ENCODE measurements at regions not wholly inside any gene's neighbourhood (a gene's known extent, or its start where the extent isn't known, plus 50 kb on each side); places are given as distances from the start of the nearest gene placed in this dataset.
"Not testable (repeated sequence)": the region's sequence is repeated elsewhere in the genome, so short reads cannot be mapped to it uniquely, and the experiment has no call there.

GRCh38 chr21:5013455-5014304, 5507.7 kb upstream of the TPTE start:
- DNase-seq (ENCODE audit: low read depth); in situ Hi-C loops (cut with HindIII; ENCODE audit: low pct_unique_long_range_greater_than_20kb, low sequenced_read_pairs): not testable (repeated sequence)

GRCh38 chr21:5015187-5015586, 5506.2 kb upstream of the TPTE start:
- DNase-seq (ENCODE audit: low read depth); in situ Hi-C loops (cut with HindIII; ENCODE audit: low pct_unique_long_range_greater_than_20kb, low sequenced_read_pairs): not testable (repeated sequence)

DNA sequence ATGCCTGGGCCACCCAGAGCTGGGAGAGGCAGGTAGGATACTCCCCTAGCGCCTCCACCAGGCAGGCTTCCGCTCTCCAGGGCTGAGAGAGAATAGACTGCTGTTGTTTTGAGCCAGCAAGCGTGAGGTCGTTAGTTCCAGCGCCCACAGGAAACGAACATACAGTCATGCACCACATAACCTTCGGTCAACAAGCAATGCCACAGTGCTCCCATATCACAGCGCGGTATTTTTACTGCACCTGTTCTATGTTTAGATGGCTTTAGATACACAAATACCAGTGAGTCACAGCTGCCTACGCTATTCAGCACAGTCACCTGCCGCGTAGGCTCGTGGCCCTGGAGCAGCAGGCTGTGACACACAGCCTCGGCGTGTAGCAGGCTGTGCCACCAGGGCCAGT, 5502.3 kb upstream of the TPTE start:
- DNase-seq (ENCODE audit: low read depth); in situ Hi-C loops (cut with HindIII; ENCODE audit: low pct_unique_long_range_greater_than_20kb, low sequenced_read_pairs): not testable (repeated sequence)

GRCh38 chr21:5021815-5022214, 5499.6 kb upstream of the TPTE start:
- in situ Hi-C loops (cut with HindIII; ENCODE audit: low pct_unique_long_range_greater_than_20kb, low sequenced_read_pairs); DNase-seq (ENCODE audit: low read depth): not testable (repeated sequence)

DNA sequence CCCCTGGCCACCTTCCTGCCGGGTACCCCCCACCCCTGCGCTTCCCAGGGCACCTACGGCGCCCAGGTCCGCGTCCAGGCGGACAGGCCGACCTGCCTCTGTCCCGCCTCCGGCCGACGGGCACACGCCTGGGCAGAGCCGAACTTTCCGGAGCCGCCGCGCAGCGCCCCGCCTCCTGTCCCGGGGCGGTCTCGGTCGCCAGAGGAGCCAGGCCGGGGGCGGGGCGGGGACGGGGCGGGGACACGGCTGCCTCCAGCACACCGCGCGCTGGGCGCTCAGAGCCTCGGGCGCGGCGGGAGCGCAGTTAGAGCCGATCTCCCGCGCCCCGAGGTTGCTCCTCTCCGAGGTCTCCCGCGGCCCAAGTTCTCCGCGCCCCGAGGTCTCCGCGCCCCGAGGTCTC, 5499.1 kb upstream of the TPTE start:
- DNase-seq (ENCODE audit: low read depth); in situ Hi-C loops (cut with HindIII; ENCODE audit: low pct_unique_long_range_greater_than_20kb, low sequenced_read_pairs): not testable (repeated sequence)

- DNase-seq (ENCODE audit: low read depth); in situ Hi-C loops (cut with HindIII; ENCODE audit: low pct_unique_long_range_greater_than_20kb, low sequenced_read_pairs): not testable (repeated sequence)
Observed at GRCh38 chr21:5022748-5023147, 5498.6 kb upstream of the TPTE start.

DNA sequence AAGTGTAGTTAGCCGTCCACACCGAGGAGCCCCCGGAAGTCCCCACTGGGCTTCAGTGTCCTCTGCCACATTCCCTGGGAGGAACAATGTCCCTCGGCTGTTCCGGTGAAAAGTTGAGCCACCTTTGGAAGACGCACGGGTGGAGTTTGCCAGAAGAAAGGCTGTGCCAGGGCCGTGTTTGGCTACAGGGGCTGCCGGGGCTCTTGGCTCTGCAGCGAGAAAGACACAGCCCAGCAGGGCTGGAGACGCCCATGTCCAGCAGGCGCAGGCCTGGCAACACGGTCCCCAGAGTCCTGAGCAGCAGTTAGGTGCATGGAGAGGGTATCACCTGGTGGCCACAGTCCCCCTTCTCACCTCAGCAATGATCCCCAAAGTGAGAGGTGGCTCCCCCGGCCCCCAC, 5486.2 kb upstream of the TPTE start:
- DNase-seq (ENCODE audit: low read depth); in situ Hi-C loops (cut with HindIII; ENCODE audit: low pct_unique_long_range_greater_than_20kb, low sequenced_read_pairs): not testable (repeated sequence)

- in situ Hi-C loops (cut with HindIII; ENCODE audit: low pct_unique_long_range_greater_than_20kb, low sequenced_read_pairs); DNase-seq (ENCODE audit: low read depth): not testable (repeated sequence)
Observed at GRCh38 chr21:5035587-5035986, 5485.8 kb upstream of the TPTE start.

GRCh38 chr21:5037606-5038331, 5483.6 kb upstream of the TPTE start:
- in situ Hi-C loops (cut with HindIII; ENCODE audit: low pct_unique_long_range_greater_than_20kb, low sequenced_read_pairs); DNase-seq (ENCODE audit: low read depth): not testable (repeated sequence)

DNA sequence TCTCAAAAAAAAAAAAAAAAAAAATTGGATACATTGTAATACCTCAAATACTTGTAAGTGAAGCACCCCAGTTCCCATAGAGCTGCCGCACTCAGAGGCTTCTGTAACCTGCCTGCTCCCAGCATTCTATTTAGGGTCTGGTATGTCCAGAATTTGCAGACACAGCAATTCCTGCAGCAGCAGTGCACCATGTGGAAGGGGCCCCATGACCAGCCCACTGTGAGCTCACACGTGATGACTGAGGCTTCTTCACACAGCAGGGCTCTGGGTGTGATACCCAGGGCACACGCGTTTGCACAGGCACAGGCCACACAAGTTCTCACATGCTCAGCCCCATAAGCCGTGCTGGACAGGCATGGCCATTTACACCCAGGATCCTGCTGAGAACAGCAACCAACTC, 5481.5 kb upstream of the TPTE start:
- in situ Hi-C loops (cut with HindIII; ENCODE audit: low pct_unique_long_range_greater_than_20kb, low sequenced_read_pairs); DNase-seq (ENCODE audit: low read depth): not testable (repeated sequence)

DNA sequence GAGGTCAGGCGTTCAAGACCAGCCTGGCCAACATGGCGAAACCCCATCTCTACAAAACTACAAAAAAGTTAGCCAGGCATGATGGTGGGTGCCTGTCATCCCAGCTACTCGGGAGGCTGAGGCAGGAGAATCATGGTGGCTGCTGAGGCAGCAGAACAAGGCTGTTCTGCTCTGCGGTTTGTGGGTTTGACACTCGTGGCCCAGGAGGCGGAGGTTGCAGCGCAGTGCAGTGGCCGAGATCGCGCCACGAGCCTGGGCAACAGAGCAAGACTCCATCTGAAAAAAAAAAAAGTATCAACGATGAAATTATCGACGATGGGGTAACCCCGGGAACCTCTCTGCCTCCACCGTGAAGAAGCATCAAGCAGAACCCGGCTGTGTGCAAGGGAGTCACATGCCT, 5478.8 kb upstream of the TPTE start:
- DNase-seq (ENCODE audit: low read depth); in situ Hi-C loops (cut with HindIII; ENCODE audit: low pct_unique_long_range_greater_than_20kb, low sequenced_read_pairs): not testable (repeated sequence)

DNA sequence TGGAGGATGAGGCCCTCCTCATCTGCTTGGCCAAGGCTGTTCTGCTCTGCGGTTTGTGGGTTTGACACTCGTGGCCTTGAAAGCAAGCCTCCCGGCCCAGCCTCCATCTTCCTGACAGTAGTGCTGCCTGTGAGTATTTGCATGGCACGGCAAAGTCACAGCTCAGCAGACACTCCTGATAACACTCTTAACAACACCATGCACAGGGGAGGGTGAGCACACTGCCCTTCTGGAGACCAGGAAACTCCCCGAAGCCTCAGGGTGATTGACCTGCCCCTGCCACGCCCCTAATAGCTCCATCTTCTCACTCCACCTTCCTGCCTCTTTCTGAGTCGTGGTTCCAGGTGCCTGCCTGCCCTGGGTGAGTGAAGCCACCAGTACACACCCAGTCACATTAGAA, 5476.6 kb upstream of the TPTE start:
- in situ Hi-C loops (cut with HindIII; ENCODE audit: low pct_unique_long_range_greater_than_20kb, low sequenced_read_pairs) = not testable (repeated sequence)

DNA sequence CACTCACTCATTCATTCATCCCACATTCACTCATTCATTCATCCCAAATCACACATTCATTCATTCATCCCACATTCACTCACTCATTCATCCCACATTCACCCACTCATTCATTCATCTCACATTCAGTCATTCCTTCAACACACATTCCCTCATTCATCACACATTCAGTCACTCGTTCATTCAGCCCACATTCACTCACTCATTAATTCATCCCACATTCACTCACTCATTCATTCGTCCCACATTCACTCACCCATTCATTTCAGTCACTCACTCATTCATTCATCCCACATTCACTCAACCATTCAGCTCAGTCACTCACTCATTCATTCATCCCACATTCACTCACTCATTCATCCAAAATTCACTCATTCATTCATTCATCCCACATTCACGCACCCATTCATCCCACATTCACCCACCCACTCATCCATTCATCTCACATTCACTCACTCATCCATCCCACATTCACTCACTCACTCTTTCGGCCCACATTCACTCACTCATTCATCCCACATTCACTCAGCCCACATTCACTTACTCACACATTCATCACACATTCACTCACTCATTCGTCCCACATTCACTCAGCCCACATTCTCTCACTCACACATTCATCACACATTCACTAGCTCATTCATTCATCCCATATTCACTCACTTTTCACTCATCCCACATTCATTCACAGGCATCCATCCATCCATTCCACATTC, 5469.9 kb upstream of the TPTE start:
- in situ Hi-C loops (cut with HindIII; ENCODE audit: low pct_unique_long_range_greater_than_20kb, low sequenced_read_pairs); DNase-seq (ENCODE audit: low read depth): not testable (repeated sequence)

More for the DNA sequence above, 5476.6 kb upstream of the TPTE start:
- not testable (repeated sequence) for DNase-seq (ENCODE audit: low read depth)

- in situ Hi-C loops (cut with HindIII; ENCODE audit: low pct_unique_long_range_greater_than_20kb, low sequenced_read_pairs); DNase-seq (ENCODE audit: low read depth): not testable (repeated sequence)
Observed at GRCh38 chr21:5055027-5055754, 5466.2 kb upstream of the TPTE start.

DNA sequence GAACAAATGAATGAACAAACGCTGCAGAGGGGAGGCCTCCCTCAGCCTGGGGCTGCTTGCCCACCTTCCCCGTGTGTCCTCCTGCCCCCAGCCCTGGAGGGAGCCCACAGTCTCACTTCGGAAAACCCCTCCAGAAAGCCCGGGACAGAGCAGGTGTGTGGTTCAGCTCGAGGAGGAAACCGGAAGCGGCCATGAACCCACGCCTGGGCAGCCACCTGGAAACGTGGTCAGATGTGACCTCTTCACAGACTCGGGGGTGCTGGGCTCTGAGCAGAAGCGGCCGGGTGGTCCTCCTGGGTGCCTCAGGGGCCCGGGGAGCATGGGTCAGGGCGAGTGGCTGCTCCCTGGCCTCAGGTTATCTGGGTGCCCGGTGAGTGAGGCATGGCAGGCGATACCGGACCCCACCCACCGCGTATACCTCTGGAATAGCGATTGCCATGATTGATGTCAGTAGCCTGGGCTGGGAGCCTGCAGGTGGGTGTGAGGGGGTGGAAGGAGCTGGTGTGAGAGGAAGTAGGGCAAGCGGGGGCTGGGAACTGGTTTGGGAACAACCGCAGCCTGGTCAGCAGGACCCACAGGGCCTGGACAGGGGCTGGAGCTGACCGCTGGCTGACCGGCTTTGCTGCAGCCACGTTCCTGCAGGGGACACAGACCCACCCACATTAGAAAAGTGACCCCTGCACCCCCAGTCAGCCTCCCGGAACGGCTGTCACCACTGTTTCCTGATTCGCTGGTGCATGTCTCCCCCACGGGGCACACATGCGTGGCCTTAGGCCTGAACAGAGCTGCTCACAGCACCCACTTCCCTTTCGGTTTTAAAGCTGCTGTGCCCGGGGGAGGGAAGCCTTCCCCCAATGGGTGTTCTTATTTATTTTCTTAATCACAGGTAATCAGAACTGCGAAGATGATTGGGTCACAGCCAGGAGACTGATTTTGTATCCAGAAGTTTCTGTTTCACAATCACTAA, 5465.1 kb upstream of the TPTE start:
- in situ Hi-C loops (cut with HindIII; ENCODE audit: low pct_unique_long_range_greater_than_20kb, low sequenced_read_pairs); DNase-seq (ENCODE audit: low read depth): not testable (repeated sequence)

- in situ Hi-C loops (cut with HindIII; ENCODE audit: low pct_unique_long_range_greater_than_20kb, low sequenced_read_pairs); DNase-seq (ENCODE audit: low read depth): not testable (repeated sequence)
Observed at GRCh38 chr21:5057077-5057476, 5464.3 kb upstream of the TPTE start.
